H1 (cell line): ENCODE measurements at regions not wholly inside any gene's neighbourhood (a gene's known extent, or its start where the extent isn't known, plus 50 kb on each side); places are given as distances from the start of the nearest gene placed in this dataset.

Source experiments
- BRCA1 ChIP-seq: IDR thresholded peaks from 2 replicates; pipeline ENCODE4 v1.6.1; 2012; ENCODE audit warnings: low read depth, low read length, improper control_type of control experiment
- EGR1 ChIP-seq: IDR thresholded peaks from 2 replicates; pipeline ENCODE4 v1.6.1; 2011; ENCODE audit warnings: low read depth, low read length, borderline replicate concordance
- EP300 ChIP-seq, 2 experiments: IDR thresholded peaks; 1 replicate in 1 of 2; 2 replicates in 1 of 2; pipeline ENCODE4 v1.6.1; 2011 to 2012; ENCODE audit warnings: low read depth in 2 of 2, low read length in 2 of 2, mild to moderate bottlenecking in 2 of 2, borderline replicate concordance in 1 of 2, inconsistent platforms in 1 of 2, moderate library complexity in 1 of 2
- FOSL1 ChIP-seq: IDR thresholded peaks from 2 replicates; pipeline ENCODE4 v1.6.1; 2011; ENCODE audit warnings: mild to moderate bottlenecking, low read depth, low read length, moderate library complexity; ENCODE audit not compliant: insufficient read depth
- GABPA ChIP-seq: IDR thresholded peaks from 2 replicates; pipeline ENCODE4 v1.6.1; 2011; ENCODE audit warnings: mild to moderate bottlenecking, low read length, moderate library complexity, borderline replicate concordance; ENCODE audit not compliant: insufficient read depth
- MAFK ChIP-seq: IDR thresholded peaks from 2 replicates; pipeline ENCODE4 v1.6.1; 2012; ENCODE audit warnings: low read depth, mild to moderate bottlenecking, improper control_type of control experiment, low read length
- RXRA ChIP-seq: IDR thresholded peaks from 2 replicates; pipeline ENCODE4 v1.6.1; 2011; ENCODE audit warnings: low read depth, mild to moderate bottlenecking, low read length, moderate library complexity; ENCODE audit not compliant: insufficient read depth
- SAP30 ChIP-seq: fragments of 300-600 bp; sonication (generic); IDR thresholded peaks from 2 replicates; pipeline ENCODE4 v1.7.1; 2012; ENCODE audit warnings: low read length, moderate library complexity, mild to moderate bottlenecking, inconsistent platforms; ENCODE audit not compliant: insufficient read depth, insufficient replicate concordance
- SP1 ChIP-seq: IDR thresholded peaks from 2 replicates; pipeline ENCODE4 v1.6.1; 2011; ENCODE audit warnings: low read depth, low read length
- SP2 ChIP-seq: IDR thresholded peaks from 2 replicates; pipeline ENCODE4 v1.6.1; 2012; ENCODE audit warnings: mild to moderate bottlenecking, low read length, inconsistent platforms
- TBP ChIP-seq: IDR thresholded peaks from 2 replicates; pipeline ENCODE4 v1.6.1; 2011; ENCODE audit warnings: low read depth, low read length, improper control_type of control experiment
- YY1 ChIP-seq: IDR thresholded peaks from 2 replicates; pipeline ENCODE4 v1.6.1; 2011; ENCODE audit warnings: low read depth, mild to moderate bottlenecking, low read length
- TF ChIP-seq, protein P1 (sequence below): fragments of 300-600 bp; sonication (generic); IDR thresholded peaks from 2 replicates; pipeline ENCODE4 v1.7.1; 2012; ENCODE audit warnings: low read length, moderate library complexity, mild to moderate bottlenecking, inconsistent platforms; ENCODE audit not compliant: insufficient replicate concordance

DNA sequence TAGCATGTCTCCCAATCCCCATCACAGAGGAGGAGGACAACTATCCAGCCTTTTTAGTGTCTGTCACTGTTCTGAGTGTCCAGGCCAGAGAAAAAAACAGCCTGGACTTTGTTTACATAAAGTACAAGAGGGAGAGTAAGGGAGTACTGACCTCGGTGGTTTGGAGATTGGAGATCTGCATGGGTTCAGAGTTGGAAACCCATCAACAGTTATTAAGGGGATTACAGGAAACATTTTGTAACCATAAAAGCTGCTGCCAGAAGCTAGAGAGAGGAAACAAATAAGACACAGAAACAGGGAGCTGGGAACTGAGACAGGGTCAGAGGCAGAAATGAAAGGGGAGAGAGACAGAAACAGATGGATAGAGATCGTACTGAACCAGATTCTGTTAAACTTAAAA lies 131.5 kb upstream of the CTTNBP2NL start (continued):
- TF ChIP-seq, protein P1, sequence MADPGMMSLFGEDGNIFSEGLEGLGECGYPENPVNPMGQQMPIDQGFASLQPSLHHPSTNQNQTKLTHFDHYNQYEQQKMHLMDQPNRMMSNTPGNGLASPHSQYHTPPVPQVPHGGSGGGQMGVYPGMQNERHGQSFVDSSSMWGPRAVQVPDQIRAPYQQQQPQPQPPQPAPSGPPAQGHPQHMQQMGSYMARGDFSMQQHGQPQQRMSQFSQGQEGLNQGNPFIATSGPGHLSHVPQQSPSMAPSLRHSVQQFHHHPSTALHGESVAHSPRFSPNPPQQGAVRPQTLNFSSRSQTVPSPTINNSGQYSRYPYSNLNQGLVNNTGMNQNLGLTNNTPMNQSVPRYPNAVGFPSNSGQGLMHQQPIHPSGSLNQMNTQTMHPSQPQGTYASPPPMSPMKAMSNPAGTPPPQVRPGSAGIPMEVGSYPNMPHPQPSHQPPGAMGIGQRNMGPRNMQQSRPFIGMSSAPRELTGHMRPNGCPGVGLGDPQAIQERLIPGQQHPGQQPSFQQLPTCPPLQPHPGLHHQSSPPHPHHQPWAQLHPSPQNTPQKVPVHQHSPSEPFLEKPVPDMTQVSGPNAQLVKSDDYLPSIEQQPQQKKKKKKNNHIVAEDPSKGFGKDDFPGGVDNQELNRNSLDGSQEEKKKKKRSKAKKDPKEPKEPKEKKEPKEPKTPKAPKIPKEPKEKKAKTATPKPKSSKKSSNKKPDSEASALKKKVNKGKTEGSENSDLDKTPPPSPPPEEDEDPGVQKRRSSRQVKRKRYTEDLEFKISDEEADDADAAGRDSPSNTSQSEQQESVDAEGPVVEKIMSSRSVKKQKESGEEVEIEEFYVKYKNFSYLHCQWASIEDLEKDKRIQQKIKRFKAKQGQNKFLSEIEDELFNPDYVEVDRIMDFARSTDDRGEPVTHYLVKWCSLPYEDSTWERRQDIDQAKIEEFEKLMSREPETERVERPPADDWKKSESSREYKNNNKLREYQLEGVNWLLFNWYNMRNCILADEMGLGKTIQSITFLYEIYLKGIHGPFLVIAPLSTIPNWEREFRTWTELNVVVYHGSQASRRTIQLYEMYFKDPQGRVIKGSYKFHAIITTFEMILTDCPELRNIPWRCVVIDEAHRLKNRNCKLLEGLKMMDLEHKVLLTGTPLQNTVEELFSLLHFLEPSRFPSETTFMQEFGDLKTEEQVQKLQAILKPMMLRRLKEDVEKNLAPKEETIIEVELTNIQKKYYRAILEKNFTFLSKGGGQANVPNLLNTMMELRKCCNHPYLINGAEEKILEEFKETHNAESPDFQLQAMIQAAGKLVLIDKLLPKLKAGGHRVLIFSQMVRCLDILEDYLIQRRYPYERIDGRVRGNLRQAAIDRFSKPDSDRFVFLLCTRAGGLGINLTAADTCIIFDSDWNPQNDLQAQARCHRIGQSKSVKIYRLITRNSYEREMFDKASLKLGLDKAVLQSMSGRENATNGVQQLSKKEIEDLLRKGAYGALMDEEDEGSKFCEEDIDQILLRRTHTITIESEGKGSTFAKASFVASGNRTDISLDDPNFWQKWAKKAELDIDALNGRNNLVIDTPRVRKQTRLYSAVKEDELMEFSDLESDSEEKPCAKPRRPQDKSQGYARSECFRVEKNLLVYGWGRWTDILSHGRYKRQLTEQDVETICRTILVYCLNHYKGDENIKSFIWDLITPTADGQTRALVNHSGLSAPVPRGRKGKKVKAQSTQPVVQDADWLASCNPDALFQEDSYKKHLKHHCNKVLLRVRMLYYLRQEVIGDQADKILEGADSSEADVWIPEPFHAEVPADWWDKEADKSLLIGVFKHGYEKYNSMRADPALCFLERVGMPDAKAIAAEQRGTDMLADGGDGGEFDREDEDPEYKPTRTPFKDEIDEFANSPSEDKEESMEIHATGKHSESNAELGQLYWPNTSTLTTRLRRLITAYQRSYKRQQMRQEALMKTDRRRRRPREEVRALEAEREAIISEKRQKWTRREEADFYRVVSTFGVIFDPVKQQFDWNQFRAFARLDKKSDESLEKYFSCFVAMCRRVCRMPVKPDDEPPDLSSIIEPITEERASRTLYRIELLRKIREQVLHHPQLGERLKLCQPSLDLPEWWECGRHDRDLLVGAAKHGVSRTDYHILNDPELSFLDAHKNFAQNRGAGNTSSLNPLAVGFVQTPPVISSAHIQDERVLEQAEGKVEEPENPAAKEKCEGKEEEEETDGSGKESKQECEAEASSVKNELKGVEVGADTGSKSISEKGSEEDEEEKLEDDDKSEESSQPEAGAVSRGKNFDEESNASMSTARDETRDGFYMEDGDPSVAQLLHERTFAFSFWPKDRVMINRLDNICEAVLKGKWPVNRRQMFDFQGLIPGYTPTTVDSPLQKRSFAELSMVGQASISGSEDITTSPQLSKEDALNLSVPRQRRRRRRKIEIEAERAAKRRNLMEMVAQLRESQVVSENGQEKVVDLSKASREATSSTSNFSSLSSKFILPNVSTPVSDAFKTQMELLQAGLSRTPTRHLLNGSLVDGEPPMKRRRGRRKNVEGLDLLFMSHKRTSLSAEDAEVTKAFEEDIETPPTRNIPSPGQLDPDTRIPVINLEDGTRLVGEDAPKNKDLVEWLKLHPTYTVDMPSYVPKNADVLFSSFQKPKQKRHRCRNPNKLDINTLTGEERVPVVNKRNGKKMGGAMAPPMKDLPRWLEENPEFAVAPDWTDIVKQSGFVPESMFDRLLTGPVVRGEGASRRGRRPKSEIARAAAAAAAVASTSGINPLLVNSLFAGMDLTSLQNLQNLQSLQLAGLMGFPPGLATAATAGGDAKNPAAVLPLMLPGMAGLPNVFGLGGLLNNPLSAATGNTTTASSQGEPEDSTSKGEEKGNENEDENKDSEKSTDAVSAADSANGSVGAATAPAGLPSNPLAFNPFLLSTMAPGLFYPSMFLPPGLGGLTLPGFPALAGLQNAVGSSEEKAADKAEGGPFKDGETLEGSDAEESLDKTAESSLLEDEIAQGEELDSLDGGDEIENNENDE, result no peak
- TF ChIP-seq RXRA (no peak), TBP (no peak), MAFK (no peak), EP300 (IDR thresholded peaks at IDR 0.05; ENCODE audit: borderline replicate concordance in 1 of 2, low read depth in 2 of 2, low read length in 2 of 2) (no peak), SAP30 (no peak), YY1 (no peak), FOSL1 (no peak), BRCA1 (no peak), SP2 (no peak), EGR1 (no peak), GABPA (no peak), SP1 (no peak)
